Endodermal cell (in vitro differentiated cells): ENCODE measurements at regions not wholly inside any gene's neighbourhood (a gene's known extent, or its start where the extent isn't known, plus 50 kb on each side); places are given as distances from the start of the nearest gene placed in this dataset.
"Not testable (repeated sequence)": the region's sequence is repeated elsewhere in the genome, so short reads cannot be mapped to it uniquely, and the experiment has no call there.

Experiments used
- DNase-seq: peaks from one replicate; pipeline ENCODE4 v3.0.0-alpha.2; 2017
- H3K27ac ChIP-seq: 2 replicates; pipeline ENCODE4 v1.5.1; 2013; ENCODE audit warnings: mild to moderate bottlenecking, low read depth, low read length, moderate library complexity
- H3K27me3 ChIP-seq: 2 replicates; pipeline ENCODE4 v1.6.1; 2013; ENCODE audit warnings: mild to moderate bottlenecking, low read length, moderate library complexity; ENCODE audit not compliant: insufficient read depth, control insufficient read depth, poor library complexity, severe bottlenecking
- H3K36me3 ChIP-seq: 2 replicates; pipeline ENCODE4 v1.7.0; 2013; ENCODE audit warnings: mild to moderate bottlenecking, low read length, moderate library complexity; ENCODE audit not compliant: control insufficient read depth, insufficient read depth
- H3K4me1 ChIP-seq: one replicate; pipeline ENCODE4 v1.7.0; 2013; ENCODE audit warnings: low read length; ENCODE audit not compliant: control insufficient read depth, insufficient read depth
- H3K4me3 ChIP-seq: 2 replicates; pipeline ENCODE4 v1.5.1; 2013; ENCODE audit warnings: mild to moderate bottlenecking, low read length, moderate library complexity
- H3K9ac ChIP-seq: 2 replicates; pipeline ENCODE4 v1.6.1; 2013; ENCODE audit warnings: mild to moderate bottlenecking, low read length, moderate library complexity; ENCODE audit not compliant: poor library complexity, severe bottlenecking; ENCODE audit errors: extremely low read depth
- H3K9me3 ChIP-seq: 2 replicates; pipeline ENCODE4 v1.6.1; 2013; ENCODE audit warnings: mild to moderate bottlenecking, low read length, moderate library complexity; ENCODE audit not compliant: control insufficient read depth
- H3K27ac Mint-ChIP-seq: 2 replicates; pipeline ENCODE4 v1.8.0; 2020; ENCODE audit warnings: mixed read lengths
- H3K27me3 Mint-ChIP-seq: 2 replicates; pipeline ENCODE4 v1.8.0; 2021; ENCODE audit warnings: mild to moderate bottlenecking, mixed read lengths; ENCODE audit not compliant: insufficient read depth
- H3K36me3 Mint-ChIP-seq: 2 replicates; pipeline ENCODE4 v1.8.0; 2020; ENCODE audit warnings: low read depth, mixed read lengths
- H3K4me1 Mint-ChIP-seq: 2 replicates; pipeline ENCODE4 v1.8.0; 2020; ENCODE audit warnings: mixed read lengths
- H3K4me3 Mint-ChIP-seq: 2 replicates; pipeline ENCODE4 v1.8.0; 2020; ENCODE audit warnings: mild to moderate bottlenecking, moderate library complexity, mixed read lengths
- H3K9me3 Mint-ChIP-seq: 2 replicates; pipeline ENCODE4 v1.8.0; 2020; ENCODE audit warnings: mild to moderate bottlenecking, mixed read lengths
- WGBS, 2 experiments: methylation state at CpG; one replicate each; pipeline versions ENCODE4 v1.1.5 to v1.1.7; 2013; ENCODE audit warnings: missing lambda C conversion rate in 2 of 2, mixed read lengths in 1 of 2; ENCODE audit not compliant: insufficient coverage in 1 of 2, insufficient read length in 1 of 2; 5-methylcytosine and 5-hydroxymethylcytosine counted together

- H3K4me1 ChIP-seq, H3K27me3 ChIP-seq, H3K27ac ChIP-seq, H3K27me3 Mint-ChIP-seq, H3K4me3 Mint-ChIP-seq, H3K9me3 Mint-ChIP-seq, H3K9ac ChIP-seq, H3K9me3 ChIP-seq, DNase-seq, H3K36me3 ChIP-seq, H3K4me1 Mint-ChIP-seq, H3K4me3 ChIP-seq, H3K27ac Mint-ChIP-seq, H3K36me3 Mint-ChIP-seq: not testable (repeated sequence)
- no CpG with 5 or more reads among the region's 3 CpGs for WGBS, 2 experiments
These were observed 54.7 kb downstream of the OR4M2 start for GRCh38 chr15:22134941-22135566.

- not testable (repeated sequence) for H3K27ac ChIP-seq, H3K9ac ChIP-seq, DNase-seq, H3K9me3 Mint-ChIP-seq, H3K27me3 ChIP-seq, H3K27me3 Mint-ChIP-seq, H3K4me3 ChIP-seq, H3K27ac Mint-ChIP-seq, H3K9me3 ChIP-seq, H3K4me1 Mint-ChIP-seq, H3K36me3 Mint-ChIP-seq, H3K4me1 ChIP-seq, H3K36me3 ChIP-seq, H3K4me3 Mint-ChIP-seq
- no CpG with 5 or more reads among the region's 7 CpGs for WGBS, 2 experiments
These were observed 57.2 kb downstream of the OR4M2 start for GRCh38 chr15:22137572-22137971.

DNA sequence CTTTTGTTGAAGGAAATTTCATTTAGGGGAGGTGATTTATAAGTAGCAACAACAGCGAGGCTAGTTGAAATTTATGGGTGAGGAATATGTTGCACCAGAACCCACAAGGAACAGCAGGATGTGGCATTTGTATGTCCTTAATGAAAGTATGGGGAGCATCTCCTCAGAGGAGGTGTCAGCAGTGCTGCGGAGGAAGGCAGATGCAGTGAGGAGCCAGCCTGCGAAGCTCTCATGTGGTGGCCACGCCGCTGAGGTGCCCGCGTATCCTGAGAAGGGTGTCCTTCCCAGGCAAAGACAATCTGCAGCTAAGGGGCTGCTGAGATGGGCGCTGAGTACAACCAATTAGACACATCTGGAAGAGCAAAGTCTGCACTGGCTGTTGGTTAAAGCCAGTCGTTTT lies 60.8 kb downstream of the OR4M2 start:
- H3K4me3 Mint-ChIP-seq, H3K27me3 ChIP-seq, H3K27ac ChIP-seq, H3K36me3 Mint-ChIP-seq, DNase-seq, H3K9me3 Mint-ChIP-seq, H3K4me1 ChIP-seq, H3K36me3 ChIP-seq, H3K4me3 ChIP-seq, H3K27ac Mint-ChIP-seq, H3K27me3 Mint-ChIP-seq, H3K9ac ChIP-seq, H3K4me1 Mint-ChIP-seq, H3K9me3 ChIP-seq: not testable (repeated sequence)
- WGBS, 2 experiments: no CpG with 5 or more reads among the region's 9 CpGs

DNA sequence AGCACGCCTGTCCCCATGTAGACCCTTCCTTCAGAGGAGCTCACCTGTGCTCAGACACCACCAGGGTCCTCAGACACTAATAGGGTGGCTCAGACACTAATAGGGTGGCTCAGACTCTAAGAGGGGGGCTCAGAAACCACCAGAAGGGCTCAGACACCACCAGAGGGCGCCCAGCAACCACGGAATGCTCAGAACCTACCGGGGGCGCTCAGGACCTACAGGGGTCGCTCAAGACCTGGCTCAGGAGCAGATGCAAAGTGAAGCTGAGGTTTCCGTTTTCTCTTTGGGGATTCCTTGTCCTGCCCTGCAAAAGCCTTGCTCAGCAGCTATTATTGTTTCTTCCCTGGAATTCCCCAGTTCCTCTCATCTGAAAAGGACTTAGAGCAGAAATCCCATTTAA lies 67.8 kb downstream of the OR4M2 start:
- not testable (repeated sequence) for H3K36me3 ChIP-seq, H3K9ac ChIP-seq, H3K4me3 ChIP-seq, DNase-seq, H3K4me1 Mint-ChIP-seq, H3K27me3 Mint-ChIP-seq, H3K27ac Mint-ChIP-seq, H3K9me3 Mint-ChIP-seq, H3K36me3 Mint-ChIP-seq, H3K27me3 ChIP-seq, H3K4me1 ChIP-seq, H3K4me3 Mint-ChIP-seq, H3K27ac ChIP-seq, H3K9me3 ChIP-seq
- WGBS, 2 experiments: no CpG with 5 or more reads among the region's 7 CpGs

GRCh38 chr15:22158243-22158642 lies 77.9 kb downstream of the OR4M2 start:
- WGBS, 2 experiments: no CpG with 5 or more reads among the region's 6 CpGs
- H3K27me3 ChIP-seq, H3K9me3 Mint-ChIP-seq, H3K27me3 Mint-ChIP-seq, H3K4me3 Mint-ChIP-seq, H3K36me3 Mint-ChIP-seq, H3K27ac Mint-ChIP-seq, H3K4me3 ChIP-seq, H3K9ac ChIP-seq, H3K9me3 ChIP-seq, H3K36me3 ChIP-seq, DNase-seq, H3K27ac ChIP-seq, H3K4me1 Mint-ChIP-seq, H3K4me1 ChIP-seq: not testable (repeated sequence)

- H3K9ac ChIP-seq, H3K27ac ChIP-seq, H3K4me3 ChIP-seq, H3K4me1 ChIP-seq, H3K36me3 Mint-ChIP-seq, H3K4me1 Mint-ChIP-seq, H3K27me3 ChIP-seq, H3K9me3 Mint-ChIP-seq, H3K27me3 Mint-ChIP-seq, H3K4me3 Mint-ChIP-seq, H3K27ac Mint-ChIP-seq, H3K36me3 ChIP-seq, DNase-seq, H3K9me3 ChIP-seq: not testable (repeated sequence)
- WGBS, 2 experiments: no CpG with 5 or more reads among the region's 8 CpGs
These were observed 80.0 kb downstream of the OR4M2 start for GRCh38 chr15:22160283-22160682.

DNA sequence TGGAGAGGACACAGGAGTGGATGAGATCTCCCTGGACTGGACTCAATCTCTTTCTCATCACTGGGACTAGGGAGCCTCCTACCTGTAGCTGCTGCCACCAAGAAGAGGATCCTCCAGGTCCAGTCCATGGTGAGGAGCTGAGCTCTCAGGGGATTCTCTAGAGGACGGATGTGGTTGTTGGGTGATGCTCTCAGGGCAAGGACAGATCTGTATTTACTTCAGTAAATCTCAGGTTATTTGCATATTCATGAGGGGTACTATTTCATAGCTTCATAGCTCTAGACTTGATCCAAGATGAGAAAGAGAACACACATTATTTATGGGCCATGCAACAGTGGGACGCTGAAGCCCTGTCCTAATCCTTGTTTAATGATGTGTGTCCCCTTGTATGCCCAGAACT lies 80.4 kb downstream of the OR4M2 start:
- no CpG with 5 or more reads among the region's 2 CpGs for WGBS, 2 experiments
- not testable (repeated sequence) for H3K27me3 Mint-ChIP-seq, H3K27me3 ChIP-seq, H3K4me3 ChIP-seq, H3K27ac ChIP-seq, H3K9me3 ChIP-seq, H3K4me3 Mint-ChIP-seq, H3K9ac ChIP-seq, H3K36me3 Mint-ChIP-seq, H3K27ac Mint-ChIP-seq, DNase-seq, H3K4me1 ChIP-seq, H3K9me3 Mint-ChIP-seq, H3K4me1 Mint-ChIP-seq, H3K36me3 ChIP-seq
